ENCODE measurements at regions not wholly inside any gene's neighbourhood (a gene's known extent, or its start where the extent isn't known, plus 50 kb on each side); places are given as distances from the start of the nearest gene placed in this dataset.

- no peak for TF ChIP-seq CHD2 (IDR thresholded peaks at IDR 0.05; ENCODE audit: low read length, partially characterized antibody)
- no peak for TF ChIP-seq CTCF (IDR thresholded peaks at IDR 0.05)
- no peak for TF ChIP-seq YY1 (IDR thresholded peaks at IDR 0.05; ENCODE audit: low read depth)
- TF ChIP-seq RAD21 (IDR thresholded peaks at IDR 0.05; ENCODE audit: low read length) = no peak
- TF ChIP-seq TEAD4 (IDR thresholded peaks at IDR 0.05; ENCODE audit: borderline replicate concordance, insufficient read depth) = no peak
- no peak for TF ChIP-seq MXI1 (IDR thresholded peaks at IDR 0.05; ENCODE audit: low read depth, low read length)
- TF ChIP-seq REST (IDR thresholded peaks at IDR 0.05; ENCODE audit: low read depth, low read length) = no peak
- TF ChIP-seq GABPA (IDR thresholded peaks at IDR 0.05; ENCODE audit: low read depth) = no peak
- TF ChIP-seq TAF1 (IDR thresholded peaks at IDR 0.05; ENCODE audit: borderline replicate concordance, low read depth, low read length) = no peak
- TF ChIP-seq JUND (IDR thresholded peaks at IDR 0.05) = no peak
- no peak for TF ChIP-seq FOXJ3 (CRISPR knock-in tag; IDR thresholded peaks at IDR 0.05)
- no peak for TF ChIP-seq EZH2phosphoT487 (IDR thresholded peaks at IDR 0.05; ENCODE audit: borderline replicate concordance, low read depth)
Observed at GRCh38 chr21:35252831-35253230, 203.7 kb upstream of the RUNX1 start.

All from SK-N-SH (cell line).